ENCODE measurements at regions not wholly inside any gene's neighbourhood (a gene's known extent, or its start where the extent isn't known, plus 50 kb on each side); places are given as distances from the start of the nearest gene placed in this dataset.

DNA sequence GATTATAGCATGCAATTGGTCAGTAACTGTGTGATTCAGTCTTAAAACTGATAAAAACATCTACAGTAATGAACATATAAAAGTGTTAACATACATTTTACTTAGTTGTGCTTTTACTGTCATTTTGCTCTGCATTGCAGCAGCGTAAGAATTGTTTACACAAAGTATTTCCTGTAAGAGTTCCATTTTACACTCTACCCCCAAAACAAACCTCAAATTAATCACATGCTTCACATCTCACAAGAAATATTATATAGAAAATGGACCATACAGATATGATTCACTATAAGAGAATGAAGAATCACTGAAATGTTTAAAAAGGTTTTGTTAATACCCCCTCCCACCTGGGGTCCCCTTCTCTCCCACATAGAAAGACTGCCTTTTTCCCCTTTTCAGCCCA lies 225.9 kb upstream of the LRRN1 start:
- no peak overlapping the region for H3K27ac ChIP-seq
- DNase-seq (no peak), ATAC-seq (no peak)
- no peak overlapping the region for H3K4me3 ChIP-seq
- H3K9me3 ChIP-seq: no peaks in the 10 kb centered on the region
- H3K4me1 ChIP-seq: no peaks in the 10 kb centered on the region
- H3K36me3 ChIP-seq: no peaks in the 10 kb centered on the region
- TF ChIP-seq, protein P1, sequence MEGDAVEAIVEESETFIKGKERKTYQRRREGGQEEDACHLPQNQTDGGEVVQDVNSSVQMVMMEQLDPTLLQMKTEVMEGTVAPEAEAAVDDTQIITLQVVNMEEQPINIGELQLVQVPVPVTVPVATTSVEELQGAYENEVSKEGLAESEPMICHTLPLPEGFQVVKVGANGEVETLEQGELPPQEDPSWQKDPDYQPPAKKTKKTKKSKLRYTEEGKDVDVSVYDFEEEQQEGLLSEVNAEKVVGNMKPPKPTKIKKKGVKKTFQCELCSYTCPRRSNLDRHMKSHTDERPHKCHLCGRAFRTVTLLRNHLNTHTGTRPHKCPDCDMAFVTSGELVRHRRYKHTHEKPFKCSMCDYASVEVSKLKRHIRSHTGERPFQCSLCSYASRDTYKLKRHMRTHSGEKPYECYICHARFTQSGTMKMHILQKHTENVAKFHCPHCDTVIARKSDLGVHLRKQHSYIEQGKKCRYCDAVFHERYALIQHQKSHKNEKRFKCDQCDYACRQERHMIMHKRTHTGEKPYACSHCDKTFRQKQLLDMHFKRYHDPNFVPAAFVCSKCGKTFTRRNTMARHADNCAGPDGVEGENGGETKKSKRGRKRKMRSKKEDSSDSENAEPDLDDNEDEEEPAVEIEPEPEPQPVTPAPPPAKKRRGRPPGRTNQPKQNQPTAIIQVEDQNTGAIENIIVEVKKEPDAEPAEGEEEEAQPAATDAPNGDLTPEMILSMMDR (IDR thresholded peaks at IDR 0.05): no peak
- H3K27me3 ChIP-seq (ENCODE audit: low read depth): no peaks in the 10 kb centered on the region
- intact Hi-C loops (cut with DNase I): no loop called here

DNA sequence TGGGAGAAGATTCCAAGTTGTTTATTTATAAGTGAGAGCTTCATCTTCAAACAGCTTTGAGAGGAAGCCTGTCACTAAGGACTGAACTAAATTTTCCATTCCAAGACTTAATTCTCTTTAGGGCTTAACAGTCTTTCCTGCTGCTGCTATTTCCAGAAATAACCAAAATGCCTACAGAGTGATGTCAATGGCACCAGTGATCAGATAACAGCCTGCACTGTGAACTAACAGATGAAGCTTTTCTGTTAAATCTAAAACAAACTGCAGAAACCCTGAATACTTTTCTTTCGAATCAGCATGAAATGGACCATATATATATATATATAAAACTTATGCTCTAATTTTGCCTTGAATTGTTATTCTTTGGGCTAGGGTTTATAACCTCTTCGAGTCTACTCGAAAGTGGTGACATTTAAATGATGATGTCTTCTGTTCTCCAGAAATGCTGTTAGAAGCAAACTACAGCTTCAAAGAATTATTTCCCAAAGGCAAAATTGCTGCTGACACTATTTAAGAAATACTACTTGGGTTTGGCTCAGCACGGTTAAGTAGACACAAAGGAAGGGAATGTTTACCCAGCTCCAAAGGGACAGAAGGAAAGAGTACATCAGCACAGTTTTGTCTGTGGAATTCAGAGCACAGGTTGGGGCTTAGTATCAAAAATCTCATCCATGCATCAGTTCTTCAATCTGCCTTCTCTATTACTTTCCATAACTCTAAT lies 238.5 kb upstream of the LRRN1 start:
- no peaks in the 10 kb centered on the region for H3K9me3 ChIP-seq
- intact Hi-C loops (cut with DNase I): no loop called here
- ATAC-seq (no peak), DNase-seq (no peak)
- H3K27ac ChIP-seq: peak overlapping the region; percentile 13
- H3K4me3 ChIP-seq: no peak overlapping the region
- no peaks in the 10 kb centered on the region for H3K4me1 ChIP-seq
- H3K27me3 ChIP-seq (ENCODE audit: low read depth): no peaks in the 10 kb centered on the region
- TF ChIP-seq, protein P1 (IDR thresholded peaks at IDR 0.05): no peak
- no peaks in the 10 kb centered on the region for H3K36me3 ChIP-seq

DNA sequence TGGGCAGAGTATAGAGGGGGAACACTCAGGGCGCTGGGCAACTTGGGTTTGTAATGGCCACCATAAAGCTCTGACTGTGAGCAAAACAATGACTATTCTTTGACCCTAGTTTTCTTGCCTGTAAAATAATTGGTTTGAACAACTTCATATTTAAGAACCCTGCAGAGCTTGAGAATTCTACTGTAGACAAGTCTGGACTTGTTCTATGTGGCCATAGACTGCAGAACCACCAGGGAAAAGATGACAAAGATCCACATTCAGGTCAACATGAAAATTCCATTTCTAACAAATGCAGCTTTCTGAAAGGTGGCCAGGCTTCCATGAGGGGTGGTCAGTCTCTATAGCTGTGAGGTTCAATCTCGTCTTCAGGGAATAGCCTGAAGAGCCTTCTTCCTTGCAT lies 239.4 kb upstream of the LRRN1 start:
- Histone ChIP-seq H3K9me3 (no peaks in the 10 kb centered on the region), H3K4me1 (no peaks in the 10 kb centered on the region), H3K27ac (no peak overlapping the region), H3K27me3 (ENCODE audit: low read depth) (no peaks in the 10 kb centered on the region), H3K36me3 (no peaks in the 10 kb centered on the region), H3K4me3 (no peak overlapping the region)
- TF ChIP-seq, protein P1 (IDR thresholded peaks at IDR 0.05): no peak
- DNase-seq: no peak
- ATAC-seq: no peak
- intact Hi-C loops (cut with DNase I): no loop called here

DNA sequence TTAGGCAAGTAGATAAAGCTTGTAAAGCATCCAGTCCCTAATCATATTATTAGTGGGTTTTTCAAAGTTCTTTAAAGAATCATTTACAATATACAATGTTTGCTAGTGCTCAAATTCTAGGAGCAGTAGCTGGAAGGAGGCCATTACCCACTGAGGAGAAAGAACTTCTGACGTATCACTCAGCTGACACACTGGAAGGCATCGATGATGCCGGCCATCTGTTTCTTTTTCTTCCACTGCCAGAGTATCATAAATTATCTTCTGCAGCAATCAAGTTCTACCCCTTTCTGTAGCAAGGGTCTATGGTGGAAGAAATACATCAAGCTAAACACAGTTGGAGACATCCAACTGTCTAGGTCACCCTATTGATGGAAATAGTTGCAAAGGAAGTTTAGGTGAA lies 243.2 kb upstream of the LRRN1 start:
- H3K27me3 ChIP-seq (ENCODE audit: low read depth): no peaks in the 10 kb centered on the region
- DNase-seq: no peak
- intact Hi-C loops (cut with DNase I): no loop called here
- no peak overlapping the region for H3K27ac ChIP-seq
- H3K4me3 ChIP-seq: no peak overlapping the region
- TF ChIP-seq, protein P1 (IDR thresholded peaks at IDR 0.05): no peak
- H3K36me3 ChIP-seq: no peaks in the 10 kb centered on the region
- ATAC-seq: no peak
- no peaks in the 10 kb centered on the region for H3K4me1 ChIP-seq
- H3K9me3 ChIP-seq: no peaks in the 10 kb centered on the region

DNA sequence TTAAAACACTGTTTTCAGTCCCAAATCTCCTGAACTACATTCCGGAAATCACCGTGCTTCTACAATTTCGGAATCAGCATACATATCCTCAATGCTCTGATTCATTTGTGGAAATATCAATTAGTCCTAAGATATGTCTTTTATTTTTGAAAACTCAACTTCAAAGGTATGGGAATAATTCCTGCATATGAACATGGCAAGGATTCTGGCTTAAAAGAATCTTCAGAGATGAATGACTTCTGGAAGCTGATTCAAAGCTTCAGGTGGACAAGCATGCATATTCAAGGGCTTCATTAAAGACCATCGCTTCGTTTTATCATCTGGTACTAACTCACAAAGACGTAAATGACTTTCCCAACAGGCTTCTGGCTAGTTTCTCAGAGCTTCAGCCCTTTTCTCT lies 246.0 kb upstream of the LRRN1 start:
- Histone ChIP-seq H3K27ac (no peak overlapping the region), H3K4me3 (no peak overlapping the region), H3K4me1 (no peaks in the 10 kb centered on the region), H3K27me3 (ENCODE audit: low read depth) (no peaks in the 10 kb centered on the region), H3K36me3 (no peaks in the 10 kb centered on the region), H3K9me3 (no peaks in the 10 kb centered on the region)
- intact Hi-C loops (cut with DNase I): no loop called here
- TF ChIP-seq, protein P1 (IDR thresholded peaks at IDR 0.05): no peak
- ATAC-seq: no peak
- no peak for DNase-seq

All from lower lobe of right lung (tissue), 2 donors.